Small intestine (tissue), 7 donors: ENCODE measurements at regions not wholly inside any gene's neighbourhood (a gene's known extent, or its start where the extent isn't known, plus 50 kb on each side); places are given as distances from the start of the nearest gene placed in this dataset.

Source experiments
- DNase-seq, 2 donors: peaks; one replicate each; pipeline versions ENCODE4 v3.0.0 to v3.0.0-alpha.2; 2013
- FAIRE-seq: peaks from 2 replicates; lab custom pipeline; 2012; peaks lifted over from hg19 to GRCh38; lab: Jason Lieb, UNC
- H3K27ac ChIP-seq, 3 donors: one replicate each; pipeline ENCODE4 v1.5.1; 2013; ENCODE audit warnings: low read length in 2 of 3, mild to moderate bottlenecking in 2 of 3, control low read depth in 1 of 3, inconsistent platforms in 1 of 3, low read depth in 1 of 3, moderate library complexity in 1 of 3
- H3K27me3 ChIP-seq, 3 donors: one replicate each; pipeline ENCODE4 v1.6.1; 2013; ENCODE audit warnings: low read length in 3 of 3, inconsistent platforms in 1 of 3; ENCODE audit not compliant: control insufficient read depth in 3 of 3, insufficient read depth in 3 of 3
- H3K36me3 ChIP-seq, 3 donors: one replicate each; pipeline ENCODE4 v1.6.1; 2013; ENCODE audit warnings: low read length in 3 of 3, inconsistent platforms in 1 of 3, low read depth in 1 of 3, mild to moderate bottlenecking in 1 of 3, moderate library complexity in 1 of 3; ENCODE audit not compliant: control insufficient read depth in 3 of 3, insufficient read depth in 2 of 3
- H3K4me1 ChIP-seq, 3 donors: one replicate each; pipeline ENCODE4 v1.6.1; 2013; ENCODE audit warnings: low read length in 2 of 3, inconsistent platforms in 1 of 3, low read depth in 1 of 3, mild to moderate bottlenecking in 1 of 3, moderate library complexity in 1 of 3; ENCODE audit not compliant: control insufficient read depth in 3 of 3, insufficient read depth in 2 of 3
- H3K4me3 ChIP-seq, 3 donors: one replicate each; pipeline ENCODE4 v1.5.1; 2013; ENCODE audit warnings: low read length in 3 of 3, control low read depth in 1 of 3, inconsistent platforms in 1 of 3, low read depth in 1 of 3, mild to moderate bottlenecking in 1 of 3, moderate library complexity in 1 of 3
- H3K9me3 ChIP-seq, 2 donors: one replicate each; pipeline ENCODE4 v1.6.1; 2013; ENCODE audit warnings: low read depth in 1 of 2, low read length in 1 of 2; ENCODE audit not compliant: control insufficient read depth in 2 of 2, insufficient read depth in 1 of 2
- WGBS, 3 donors: extraction: QIAGEN DNeasy Blood & Tissue Kit; methylation state at CpG; one replicate each; pipeline ENCODE4 v1.1.7; 2013; 5-methylcytosine and 5-hydroxymethylcytosine counted together
- donor health status: healthy with polysubstance abuse.
- donor health status: control.
- donor health status: control.
- donor health status: Bipolar disorder and iron deficiency.
- donor health status: healthy.

- Histone ChIP-seq H3K4me1 (no peaks in the 10 kb centered on the region), H3K27ac (no peak overlapping the region), H3K36me3 (no peaks in the 10 kb centered on the region), H3K27me3 (no peaks in the 10 kb centered on the region), H3K4me3 (no peak overlapping the region), H3K9me3 (no peaks in the 10 kb centered on the region)
- 56 to 62% (median 60%) methylated on average over 4 of the region's 4 CpGs for WGBS, 3 donors
- no peak for DNase-seq
- FAIRE-seq, result no peak
Observed at GRCh38 chr13:34031610-34032009, 213.7 kb downstream of the RFC3 start.

GRCh38 chr13:34034411-34034810 is 216.5 kb downstream of the RFC3 start:
- DNase-seq (no peak), FAIRE-seq (no peak)
- 86 to 91% (median 89%) methylated on average over 5 of the region's 5 CpGs for WGBS, 3 donors

GRCh38 chr13:34035178-34035577 is 217.2 kb downstream of the RFC3 start:
- DNase-seq, result no peak
- no peak overlapping the region for H3K4me3 ChIP-seq
- H3K4me1 ChIP-seq, result no peaks in the 10 kb centered on the region
- H3K27ac ChIP-seq, result no peak overlapping the region
- H3K36me3 ChIP-seq, result no peaks in the 10 kb centered on the region
- no peaks in the 10 kb centered on the region for H3K9me3 ChIP-seq
- WGBS, 3 donors, result 89 to 91% (median 90%) methylated on average over 4 of the region's 4 CpGs
- FAIRE-seq, result no peak
- H3K27me3 ChIP-seq, result no peaks in the 10 kb centered on the region

More at GRCh38 chr13:34034411-34034810, 216.5 kb downstream of the RFC3 start:
- H3K27me3 ChIP-seq, result no peaks in the 10 kb centered on the region
- no peaks in the 10 kb centered on the region for H3K36me3 ChIP-seq
- no peak overlapping the region for H3K27ac ChIP-seq
- H3K4me3 ChIP-seq, result no peak overlapping the region
- no peaks in the 10 kb centered on the region for H3K9me3 ChIP-seq
- H3K4me1 ChIP-seq, result no peaks in the 10 kb centered on the region

DNA sequence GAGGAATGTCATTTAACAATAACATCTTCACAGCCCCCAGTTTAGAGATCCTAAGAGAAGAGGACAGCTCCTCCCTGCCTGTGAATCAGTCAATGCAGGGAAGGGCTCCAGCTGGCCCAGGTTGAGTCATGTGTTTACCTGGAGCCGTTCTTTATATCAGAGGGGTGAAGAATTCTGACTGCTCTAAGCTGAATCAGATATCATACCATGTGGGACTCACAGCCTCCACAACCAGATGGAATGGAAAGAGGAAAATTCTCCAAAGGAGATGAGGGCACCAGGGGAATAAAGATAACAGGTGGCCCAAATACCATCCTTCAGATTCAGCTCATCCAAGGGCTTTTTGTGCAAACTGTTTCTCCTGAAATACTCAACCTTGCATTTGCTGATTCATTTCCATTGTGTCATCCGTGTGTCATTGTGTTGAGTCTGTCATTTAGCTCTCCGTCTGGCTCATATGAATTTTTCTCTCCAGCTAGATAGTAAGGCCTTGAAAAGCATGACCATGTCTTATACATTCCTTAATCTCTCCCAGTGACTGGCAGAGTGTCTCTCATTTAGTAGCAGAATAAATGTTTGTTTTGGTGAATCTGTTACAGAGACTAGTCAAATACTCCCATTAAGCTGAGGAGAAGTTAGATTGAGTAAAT is 217.9 kb downstream of the RFC3 start:
- 68 to 77% (median 69%) methylated on average over 3 of the region's 3 CpGs for WGBS, 3 donors
- Histone ChIP-seq H3K9me3 (no peaks in the 10 kb centered on the region), H3K27ac (no peak overlapping the region), H3K4me3 (no peak overlapping the region), H3K36me3 (no peaks in the 10 kb centered on the region), H3K27me3 (no peaks in the 10 kb centered on the region), H3K4me1 (no peaks in the 10 kb centered on the region)
- DNase-seq (no peak), FAIRE-seq (no peak)

DNA sequence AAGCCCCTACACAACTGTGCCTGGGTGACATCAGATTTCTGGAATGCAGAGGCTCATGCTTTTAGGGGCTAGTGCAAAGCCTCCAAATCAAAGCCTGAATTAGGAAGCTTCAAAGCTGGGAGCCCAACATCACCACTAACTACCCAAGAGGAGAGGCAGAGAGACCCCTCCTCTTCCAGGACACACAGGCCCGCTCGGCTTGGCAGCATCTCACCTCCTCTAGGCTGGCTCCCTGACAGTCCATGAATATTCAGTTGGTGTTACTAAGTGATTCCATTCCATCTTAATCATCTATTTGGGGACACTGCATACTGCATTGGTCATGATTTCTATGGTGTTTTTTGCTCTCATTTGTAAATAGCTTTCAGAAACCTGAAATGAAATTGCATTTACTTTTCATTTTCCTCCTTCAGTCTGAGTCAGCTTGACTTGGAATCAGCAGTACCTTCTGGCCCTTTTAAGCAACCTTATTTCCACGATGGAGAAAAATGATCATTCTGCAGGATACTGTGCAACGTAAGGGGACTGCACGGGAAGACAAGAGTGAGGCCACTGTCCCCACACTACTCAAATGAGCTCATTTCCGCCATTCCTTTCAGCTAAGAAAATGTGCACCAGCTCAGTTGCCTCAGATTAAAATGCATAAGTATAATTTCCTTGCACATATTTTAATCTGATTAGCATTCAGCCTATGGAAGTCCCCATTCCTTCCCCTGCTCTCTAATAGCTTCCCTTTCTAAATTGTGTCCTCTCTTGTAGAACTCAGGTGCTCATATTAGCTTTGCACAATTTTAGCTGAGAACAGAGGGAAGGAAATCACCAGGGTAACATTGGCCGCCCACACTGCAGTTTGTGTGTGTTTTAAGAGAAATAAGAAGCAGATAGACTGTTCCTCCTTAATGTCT is 219.9 kb downstream of the RFC3 start:
- no peaks in the 10 kb centered on the region for H3K9me3 ChIP-seq
- no peak overlapping the region for H3K4me3 ChIP-seq
- no peaks in the 10 kb centered on the region for H3K27me3 ChIP-seq
- no peak overlapping the region for H3K27ac ChIP-seq
- no peak for FAIRE-seq
- DNase-seq, result no peak
- H3K4me1 ChIP-seq, result no peaks in the 10 kb centered on the region
- no peaks in the 10 kb centered on the region for H3K36me3 ChIP-seq
- 87 to 90% (median 88%) methylated on average over 7 of the region's 7 CpGs for WGBS, 3 donors

- H3K27ac ChIP-seq, result no peak overlapping the region
- no peaks in the 10 kb centered on the region for H3K9me3 ChIP-seq
- no peak overlapping the region for H3K4me3 ChIP-seq
- no peaks in the 10 kb centered on the region for H3K36me3 ChIP-seq
- no peak for FAIRE-seq
- DNase-seq, result no peak
- WGBS, 3 donors, result 68 to 70% (median 68%) methylated on average over 5 of the region's 5 CpGs
- H3K27me3 ChIP-seq, result no peaks in the 10 kb centered on the region
- H3K4me1 ChIP-seq, result no peaks in the 10 kb centered on the region
Observed at GRCh38 chr13:34038541-34039068, 220.7 kb downstream of the RFC3 start.

GRCh38 chr13:34039678-34040077 is 221.7 kb downstream of the RFC3 start:
- Histone ChIP-seq H3K4me3 (no peak overlapping the region), H3K36me3 (no peaks in the 10 kb centered on the region), H3K27me3 (no peaks in the 10 kb centered on the region), H3K27ac (no peak overlapping the region), H3K4me1 (no peaks in the 10 kb centered on the region), H3K9me3 (no peaks in the 10 kb centered on the region)
- no peak for FAIRE-seq
- WGBS, 3 donors, result 88 to 90% (median 89%) methylated on average over 1 of the region's 1 CpG
- DNase-seq, result no peak

GRCh38 chr13:34040863-34041262 is 222.9 kb downstream of the RFC3 start:
- DNase-seq (no peak), FAIRE-seq (no peak)
- Histone ChIP-seq H3K9me3 (no peaks in the 10 kb centered on the region), H3K4me1 (no peaks in the 10 kb centered on the region), H3K27me3 (no peaks in the 10 kb centered on the region), H3K36me3 (no peaks in the 10 kb centered on the region), H3K4me3 (no peak overlapping the region), H3K27ac (no peak overlapping the region)
- 66 to 73% (median 70%) methylated on average over 4 of the region's 4 CpGs for WGBS, 3 donors
